Right ventricle myocardium inferior (tissue), 1 donor: ENCODE measurements at regions not wholly inside any gene's neighbourhood (a gene's known extent, or its start where the extent isn't known, plus 50 kb on each side); places are given as distances from the start of the nearest gene placed in this dataset.
"Not testable (repeated sequence)": the region's sequence is repeated elsewhere in the genome, so short reads cannot be mapped to it uniquely, and the experiment has no call there.

Source experiments
- ATAC-seq: fragments of 200-7000 bp; cut with Tn5 transposase; one replicate; pipeline ENCODE4 v1.9.1; 2020; ENCODE audit warnings: mild to moderate bottlenecking, moderate library complexity
- DNase-seq: peaks from one replicate; pipeline ENCODE4 v3.0.0; 2021; ENCODE audit errors: missing footprints
- intact Hi-C: fragments of 100-400 bp; cut with DNase I; formaldehyde crosslinking; loops from one replicate; pipeline ENCODE4 v1.11.0; 2022
- donor health status: DM: no; HTN: yes; CAD: no; lungs with severe emphysema.

DNA sequence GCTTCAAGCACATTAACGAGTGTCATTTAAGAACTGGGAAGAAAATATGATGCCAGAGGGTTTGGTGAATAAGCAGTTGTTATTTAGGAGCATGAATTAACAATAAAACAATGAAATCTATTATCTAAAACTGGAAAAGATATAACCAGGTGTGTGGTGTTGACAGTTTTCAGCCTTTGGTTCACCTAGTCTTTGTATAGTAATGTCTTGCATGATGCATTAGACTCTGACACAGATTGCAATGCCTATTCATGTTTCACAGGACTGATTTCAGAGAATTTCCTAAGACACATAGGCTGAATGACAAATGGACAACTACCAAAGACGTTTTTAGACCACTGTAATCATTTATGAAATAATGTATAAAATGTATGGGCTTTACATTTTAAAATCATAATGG, 135.1 kb upstream of the CAV2 start:
- intact Hi-C loops, result no loop called here

DNA sequence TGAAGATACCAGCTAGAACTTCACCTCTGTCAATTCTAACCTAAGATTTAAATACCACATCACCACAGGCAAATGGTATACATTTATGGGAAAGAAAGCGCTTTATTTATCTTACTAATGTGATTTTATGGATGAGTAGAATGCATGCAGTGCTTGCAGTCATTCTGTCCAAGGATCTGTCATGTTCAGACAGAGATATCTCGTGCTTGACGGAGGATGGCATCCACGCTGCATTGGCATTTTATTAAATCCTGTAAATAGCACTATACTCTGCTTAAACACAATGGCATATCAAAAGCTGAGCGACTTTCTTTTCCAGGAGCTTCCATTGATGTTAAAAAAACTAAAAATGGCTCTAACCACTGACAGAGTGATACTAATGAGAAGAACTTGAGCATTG, 133.7 kb upstream of the CAV2 start:
- ATAC-seq (no peak), DNase-seq (no peak)
- intact Hi-C loops, result no loop called here

More for the DNA sequence above, 135.1 kb upstream of the CAV2 start:
- no peak for ATAC-seq
- DNase-seq, result no peak

DNA sequence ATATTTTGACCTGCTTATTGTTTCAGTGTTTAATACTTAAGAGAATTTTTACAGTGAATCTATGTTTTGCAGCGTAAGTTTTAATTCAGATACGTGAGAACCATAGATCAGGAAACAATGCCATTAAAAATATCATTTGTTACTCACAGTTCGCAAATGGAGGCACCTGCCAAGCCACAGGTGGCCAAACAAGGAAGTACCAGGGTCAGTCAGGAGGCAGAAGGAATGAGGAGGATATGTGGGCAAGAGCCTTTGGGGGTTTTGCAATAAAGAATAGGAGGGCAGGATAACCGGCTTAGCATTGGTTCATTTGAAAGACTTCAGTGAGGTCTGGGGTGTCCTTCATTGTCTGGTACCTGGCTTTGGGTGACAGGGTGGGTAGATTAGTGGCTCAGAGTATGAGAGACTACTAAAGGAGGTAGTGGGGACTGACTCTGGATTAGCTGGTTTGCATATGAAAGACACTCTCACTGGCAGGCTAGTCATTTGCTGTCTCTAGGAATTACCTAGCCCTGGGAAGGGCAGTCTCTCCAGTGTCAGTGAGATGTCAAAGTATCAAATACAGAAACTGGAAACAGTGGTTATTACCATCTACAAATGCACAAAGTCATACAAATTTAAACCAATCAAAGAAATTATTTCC, 132.2 kb upstream of the CAV2 start:
- DNase-seq (no peak), ATAC-seq (no peak)
- intact Hi-C loops, result no loop called here

DNA sequence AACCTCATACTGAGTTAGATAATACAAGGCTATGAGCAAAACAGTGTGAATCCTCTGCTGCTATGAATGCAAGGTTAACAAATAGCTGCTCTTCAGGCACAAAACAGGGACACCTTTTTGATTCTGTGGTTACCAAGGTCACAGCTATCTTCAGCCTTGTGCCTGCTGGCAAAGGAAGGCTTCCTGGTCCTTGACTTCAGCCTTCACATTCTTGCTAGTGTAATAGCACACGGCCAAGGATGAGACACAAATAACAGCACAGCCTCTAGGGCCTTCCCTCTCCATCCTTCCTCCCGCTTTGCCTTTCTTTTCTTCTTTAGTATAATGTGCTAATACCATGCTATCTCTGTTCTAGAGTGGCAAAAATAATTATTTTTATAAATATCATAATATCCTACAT, 130.6 kb upstream of the CAV2 start:
- no peak for DNase-seq
- no peak for ATAC-seq
- intact Hi-C loops, result no loop called here

DNA sequence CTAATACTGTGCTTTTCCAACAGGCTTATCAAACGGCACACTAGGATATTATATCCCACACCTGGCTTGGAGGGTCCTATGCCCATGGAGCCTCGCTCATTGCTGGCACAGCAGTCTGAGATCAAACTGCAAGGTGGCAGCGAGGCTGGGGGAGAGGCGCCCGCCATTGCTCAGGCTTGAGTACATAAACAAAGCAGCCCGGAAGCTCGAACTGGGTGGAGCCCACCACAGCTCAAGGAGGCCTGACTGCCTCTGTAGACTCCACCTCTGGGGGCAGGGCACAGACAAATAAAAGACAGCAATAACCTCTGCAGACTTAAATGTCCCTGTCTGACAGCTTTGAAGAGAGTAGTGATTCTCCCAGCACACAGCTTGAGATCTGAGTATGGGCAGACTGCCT, 128.0 kb upstream of the CAV2 start:
- ATAC-seq, intact Hi-C loops, DNase-seq: not testable (repeated sequence)

DNA sequence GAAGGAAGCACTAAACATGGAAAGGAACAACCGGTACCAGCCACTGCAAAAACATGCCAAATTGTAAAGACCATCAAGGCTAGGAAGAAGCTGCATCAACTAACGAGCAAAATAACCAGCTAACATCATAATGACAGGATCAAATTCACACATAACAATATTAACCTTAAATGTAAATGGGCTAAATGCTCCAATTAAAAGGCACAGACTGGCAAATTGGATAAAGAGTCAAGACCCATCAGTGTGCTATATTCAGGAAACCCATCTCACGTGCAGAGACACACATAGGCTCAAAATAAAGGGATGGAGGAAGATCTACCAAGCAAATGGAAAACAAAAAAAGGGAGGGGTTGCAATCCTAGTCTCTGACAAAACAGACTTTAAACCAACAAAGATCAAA, 126.3 kb upstream of the CAV2 start:
- ATAC-seq, DNase-seq, intact Hi-C loops: not testable (repeated sequence)

DNA sequence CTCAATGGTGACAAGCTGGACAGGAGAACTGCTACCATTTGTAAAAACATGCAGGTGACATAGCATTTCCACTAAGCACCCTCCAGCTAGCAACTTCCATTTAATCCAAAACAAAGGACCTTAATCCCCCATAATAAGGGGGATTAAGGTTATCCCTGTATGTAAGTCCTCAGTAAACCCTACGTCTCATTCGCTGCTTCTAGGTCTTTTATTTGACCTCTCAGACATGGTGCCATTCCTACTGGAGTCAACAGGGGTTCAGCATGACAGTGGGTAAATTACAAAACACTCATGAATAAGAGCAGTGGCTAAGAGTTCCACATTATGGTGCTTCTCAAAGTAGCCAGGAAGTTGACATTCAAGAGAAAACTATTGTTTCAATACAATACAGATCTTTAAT, 121.8 kb upstream of the CAV2 start:
- intact Hi-C loops, result no loop called here
- DNase-seq, result no peak

DNA sequence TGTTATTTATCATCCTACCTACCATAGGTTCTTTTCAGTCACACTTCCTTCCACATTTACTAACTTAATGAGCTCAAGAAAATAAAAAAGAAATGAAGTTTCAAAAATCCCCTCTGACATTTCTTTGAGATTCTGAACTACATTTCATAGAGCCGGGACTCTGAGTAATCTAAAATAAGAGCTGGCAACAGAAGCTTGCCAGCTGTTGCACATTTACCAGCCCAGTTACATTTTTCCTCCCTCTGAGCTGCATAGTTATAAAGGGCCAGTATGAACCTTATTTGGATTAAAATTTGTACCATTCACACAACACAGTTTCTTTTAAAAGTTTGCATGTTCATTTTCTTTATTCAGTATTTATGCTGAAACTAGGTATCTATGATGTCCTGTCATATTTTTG, 119.5 kb upstream of the CAV2 start:
- ATAC-seq (peak; percentile 57), DNase-seq (no peak)
- intact Hi-C loops, result no loop called here

More for the DNA sequence above, 121.8 kb upstream of the CAV2 start:
- no peak for ATAC-seq

DNA sequence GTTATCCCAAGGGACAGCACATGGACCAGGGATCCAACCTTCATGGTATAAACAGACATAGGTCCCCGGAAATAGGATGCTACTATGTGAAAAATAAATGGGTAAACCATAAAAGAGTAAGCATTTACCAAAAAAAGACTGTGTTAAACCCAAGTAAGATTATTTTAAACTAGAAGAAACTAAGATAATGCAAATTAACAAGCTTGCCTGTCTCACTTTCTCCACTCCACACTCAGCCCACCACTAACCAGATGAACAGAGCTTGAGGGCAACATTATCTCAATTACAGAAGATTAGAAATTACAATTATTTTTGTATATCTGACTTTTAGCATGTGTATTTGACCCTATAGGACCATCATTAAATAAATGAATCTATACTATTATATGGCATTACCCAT, 117.2 kb upstream of the CAV2 start:
- intact Hi-C loops, result no loop called here
- ATAC-seq, result no peak

DNA sequence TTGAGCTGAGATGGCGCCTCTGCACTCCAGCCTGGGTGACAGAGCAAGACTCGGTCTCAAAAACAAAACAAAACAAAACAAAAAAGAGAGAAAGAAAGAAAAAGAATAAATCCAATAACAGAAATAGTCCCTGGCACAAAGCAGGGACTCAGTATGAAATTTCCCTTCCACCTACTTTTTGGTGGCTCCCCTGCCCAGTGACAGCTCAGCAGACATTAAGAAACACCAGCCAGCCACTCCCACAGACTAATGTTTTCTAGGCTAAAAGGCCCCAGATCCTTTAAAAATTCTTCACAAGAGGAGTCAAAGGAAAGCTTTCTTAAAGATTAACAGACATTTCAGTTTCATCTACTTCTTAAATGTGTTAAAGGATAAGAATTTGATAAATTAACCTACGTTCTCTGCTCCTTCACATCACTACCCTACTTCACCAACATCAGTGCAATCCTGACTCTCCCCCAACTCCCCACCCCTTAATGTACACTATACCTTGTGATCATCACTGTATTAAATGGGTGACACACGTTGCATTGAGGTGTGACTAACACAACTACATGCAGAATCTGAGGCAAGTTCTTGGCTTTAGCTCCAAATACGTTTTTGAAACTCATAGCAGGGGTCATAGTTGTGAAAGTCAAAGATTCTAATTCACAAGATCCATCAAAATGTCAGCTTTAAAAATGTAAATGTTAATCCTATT, 114.5 kb upstream of the CAV2 start:
- no peak for ATAC-seq
- no peak for DNase-seq
- intact Hi-C loops, result no loop called here

More for the DNA sequence above, 117.2 kb upstream of the CAV2 start:
- no peak for DNase-seq

DNA sequence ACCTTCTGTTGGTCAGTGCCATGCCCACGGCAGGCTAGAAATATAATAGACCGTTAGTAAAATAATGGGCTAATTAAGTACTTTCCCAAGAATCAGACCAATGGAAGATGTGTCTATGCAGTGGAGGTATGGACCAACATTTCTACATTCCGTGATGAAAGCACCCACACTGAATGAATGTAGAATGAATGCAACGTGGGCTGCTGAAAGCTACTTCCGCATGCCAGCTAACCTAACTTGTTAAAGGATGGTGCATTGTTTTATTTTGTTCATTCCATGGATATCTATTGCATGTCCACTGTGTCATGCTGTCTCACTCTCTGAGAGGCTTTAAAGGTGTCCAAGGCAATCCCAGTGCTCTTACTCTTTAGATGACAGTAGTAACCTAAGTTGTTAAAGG, 112.9 kb upstream of the CAV2 start:
- no peak for DNase-seq
- intact Hi-C loops, result no loop called here
- no peak for ATAC-seq

DNA sequence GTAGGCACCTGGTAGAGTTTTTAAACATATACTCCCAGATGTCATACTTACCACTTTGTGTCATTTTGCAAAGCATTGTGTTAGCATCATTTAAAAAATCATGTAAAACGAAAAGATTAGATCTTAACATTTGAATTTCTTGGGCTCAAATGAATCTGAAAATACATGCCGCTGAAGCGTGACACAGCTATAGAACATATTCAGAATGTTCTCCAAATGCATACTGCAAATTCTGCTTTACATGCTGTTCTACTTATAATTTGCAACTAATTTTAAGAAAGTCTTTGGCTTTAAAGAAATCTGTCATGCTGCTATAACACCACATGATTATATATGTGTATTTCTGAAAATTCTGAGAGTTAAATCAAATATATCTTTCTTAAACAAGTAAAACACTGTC, 109.2 kb upstream of the CAV2 start:
- ATAC-seq (no peak), DNase-seq (no peak)
- intact Hi-C loops, result no loop called here

DNA sequence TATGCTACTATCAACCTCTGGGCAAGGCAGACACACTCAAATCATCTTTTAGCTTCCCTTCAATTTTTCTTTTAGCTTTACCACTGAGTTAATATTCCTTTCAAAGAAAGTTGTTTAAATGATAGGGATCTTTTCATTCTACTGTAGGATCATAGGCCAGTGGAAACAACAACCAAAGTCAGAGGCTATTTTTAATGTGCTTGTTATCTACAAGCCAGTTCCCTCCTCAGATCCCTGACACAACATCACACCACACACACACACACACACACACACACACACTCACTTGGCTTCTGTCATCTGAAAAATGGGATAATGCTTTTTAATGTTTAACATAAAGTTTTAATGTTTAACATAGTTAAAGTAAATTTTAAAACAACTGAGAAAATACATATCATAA, 106.7 kb upstream of the CAV2 start:
- DNase-seq (no peak), ATAC-seq (no peak)
- intact Hi-C loops, result loop anchor here (1.0 kb wide), 1 partner anchor 38 kb away; no protein-coding TSS in a partner anchor

DNA sequence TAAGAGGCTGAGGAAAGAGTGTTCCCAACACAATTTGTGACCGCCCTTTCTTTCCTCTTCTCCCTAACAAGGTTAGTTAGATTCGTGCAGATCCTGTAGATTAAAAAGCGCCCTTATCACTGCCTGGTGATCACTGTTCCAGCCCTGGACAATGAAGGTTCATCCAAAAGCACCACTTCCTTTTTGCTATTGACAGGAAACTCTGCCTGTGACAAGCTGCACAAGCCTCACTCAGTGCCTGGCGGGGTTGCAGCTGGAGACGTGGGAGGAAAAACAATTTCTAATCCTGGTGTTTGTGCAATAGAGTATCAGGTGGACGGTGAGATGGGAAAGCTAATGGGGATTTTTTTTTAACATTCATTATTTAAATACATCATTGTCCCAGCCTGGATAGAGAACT, 105.9 kb upstream of the CAV2 start:
- ATAC-seq (peak; percentile 50), DNase-seq (peak; percentile 70)
- intact Hi-C loops, result loop anchor here (1.0 kb wide), 1 partner anchor 38 kb away; no protein-coding TSS in a partner anchor

DNA sequence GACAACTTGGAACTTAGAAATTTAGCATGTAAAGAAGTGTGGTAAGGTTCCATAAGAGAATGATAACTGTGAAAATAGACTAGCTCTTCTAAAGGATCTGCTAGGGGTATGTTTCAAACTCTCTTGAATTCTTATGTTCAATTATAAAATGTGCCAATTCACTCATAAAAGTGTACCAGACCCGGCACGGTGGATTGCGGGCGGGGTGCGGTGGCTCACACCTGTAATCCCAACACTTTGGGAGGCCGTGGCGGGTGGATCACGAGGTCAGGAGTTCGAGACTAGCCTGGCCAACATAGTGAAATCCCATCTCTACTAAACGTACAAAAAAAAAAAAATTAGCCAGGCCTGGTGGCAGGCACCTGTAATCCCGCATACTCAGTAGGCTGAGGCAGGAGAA, 105.4 kb upstream of the CAV2 start:
- no peak for DNase-seq
- intact Hi-C loops, result no loop called here
- no peak for ATAC-seq

DNA sequence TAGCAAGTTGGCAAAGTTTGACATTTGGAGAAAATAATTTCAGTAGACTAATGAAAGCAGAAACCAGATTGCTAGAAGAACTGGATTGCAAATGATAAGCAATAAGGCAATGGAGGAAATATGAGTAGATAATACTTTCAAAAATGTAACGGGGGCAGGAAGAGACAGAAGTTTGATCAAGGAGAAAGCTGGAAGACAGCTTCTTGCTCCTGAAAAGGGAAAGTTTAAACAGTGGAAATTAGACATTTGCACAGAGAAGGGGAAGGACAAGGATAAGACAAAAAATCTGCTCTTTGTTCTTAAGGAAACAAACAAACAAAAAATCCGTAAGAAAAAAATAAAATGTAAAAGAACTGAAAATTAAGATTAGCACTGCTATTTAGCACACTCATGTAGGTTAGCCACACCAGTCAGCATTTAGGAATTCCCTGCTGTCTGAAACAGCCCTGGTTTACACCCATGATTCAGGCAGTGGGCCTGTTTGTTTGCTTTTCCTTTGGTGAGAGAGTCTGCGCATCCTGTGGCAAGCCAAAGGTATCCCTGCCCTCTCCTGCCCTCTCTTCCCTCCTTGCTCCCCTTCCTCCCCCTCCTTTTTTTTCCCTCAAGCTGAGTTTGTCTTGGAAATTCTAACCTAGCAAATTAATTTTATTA, 104.3 kb upstream of the CAV2 start:
- DNase-seq, result no peak
- intact Hi-C loops, result loop anchor here (5.0 kb wide), 1 partner anchor 42 kb away; no protein-coding TSS in a partner anchor
- ATAC-seq, result no peak

DNA sequence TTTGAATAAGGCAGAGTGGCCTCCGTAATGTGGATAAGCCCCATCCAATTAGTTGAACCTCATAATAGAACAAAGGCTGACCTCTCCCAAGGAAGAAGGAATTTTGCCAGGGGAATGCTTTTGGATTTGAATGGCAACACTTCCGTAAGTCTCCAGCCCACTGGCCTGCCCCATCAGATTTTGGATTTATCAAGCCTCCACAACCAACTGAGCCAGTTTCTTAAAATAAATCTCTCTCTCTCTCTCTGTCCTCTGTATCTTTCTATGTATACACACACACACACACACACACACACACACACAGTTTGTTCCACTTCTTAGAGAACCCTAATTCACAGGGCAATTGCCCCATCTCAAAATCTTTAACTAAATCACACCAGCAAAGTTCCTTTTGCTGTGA, 100.9 kb upstream of the CAV2 start:
- DNase-seq (no peak), ATAC-seq (no peak)
- intact Hi-C loops, result loop anchor here (5.0 kb wide), 1 partner anchor 39 kb away; no protein-coding TSS in a partner anchor

DNA sequence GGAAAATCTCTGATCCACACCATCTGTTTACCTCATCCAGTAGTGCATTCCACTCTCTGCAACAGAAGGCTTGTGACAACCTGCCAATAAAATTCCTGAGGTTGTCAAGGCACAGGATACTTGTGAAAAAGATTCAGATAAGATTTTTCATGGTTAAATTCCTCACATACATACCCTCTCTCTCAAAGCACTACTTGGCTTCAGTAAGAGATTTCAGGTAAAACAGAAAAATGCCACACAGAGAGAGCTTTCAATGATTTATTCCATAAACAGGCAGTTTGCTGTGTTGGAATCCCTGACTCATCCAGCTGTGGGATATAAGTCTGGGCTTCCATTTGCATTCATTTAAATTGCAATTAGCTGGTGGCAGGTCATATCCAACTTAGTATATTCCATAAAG, 99.7 kb upstream of the CAV2 start:
- no peak for DNase-seq
- intact Hi-C loops, result loop anchor here (5.0 kb wide), 1 partner anchor 37 kb away; no protein-coding TSS in a partner anchor
- no peak for ATAC-seq

DNA sequence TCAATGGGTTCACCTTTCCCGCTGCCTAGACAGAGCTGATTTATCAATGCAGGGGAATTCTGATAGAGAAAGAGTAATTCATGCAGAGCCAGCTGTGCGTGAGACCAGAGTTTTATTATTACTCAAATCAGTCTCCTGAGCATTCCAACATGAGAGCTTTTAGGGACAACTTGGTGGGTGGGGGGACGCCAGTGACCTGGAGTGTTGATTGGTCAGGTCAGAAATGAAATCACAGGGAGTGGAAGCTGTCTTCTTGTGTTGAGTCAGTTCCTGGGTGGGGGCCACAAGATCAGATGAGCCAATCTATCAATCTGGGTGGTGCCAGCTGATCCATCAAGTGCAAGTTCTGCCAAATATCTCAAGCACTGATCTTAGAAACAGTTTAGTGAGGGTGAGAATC, 99.0 kb upstream of the CAV2 start:
- intact Hi-C loops, result no loop called here
- DNase-seq (no peak), ATAC-seq (no peak)

DNA sequence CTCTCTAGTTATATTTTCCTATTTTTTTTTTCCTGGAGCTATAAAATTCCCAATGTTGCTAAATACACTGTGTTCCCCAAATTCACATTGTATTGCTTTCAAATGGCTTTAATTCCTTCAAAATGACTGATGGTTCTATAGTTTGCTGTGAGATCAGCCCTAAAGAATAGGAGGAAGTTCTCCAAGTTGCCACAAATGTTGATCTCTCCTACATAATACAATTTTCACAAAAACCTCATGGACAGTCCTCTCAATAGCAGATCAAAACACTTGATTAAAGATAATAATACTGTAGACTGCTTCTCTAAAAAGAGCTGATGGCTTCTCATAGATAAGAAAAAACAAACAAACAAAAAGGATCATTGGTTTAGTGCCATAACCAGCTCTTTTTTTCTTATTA, 97.8 kb upstream of the CAV2 start:
- no peak for DNase-seq
- intact Hi-C loops, result no loop called here
- no peak for ATAC-seq
